Globus pallidus (tissue), 1 donor: ENCODE measurements at regions not wholly inside any gene's neighbourhood (a gene's known extent, or its start where the extent isn't known, plus 50 kb on each side); places are given as distances from the start of the nearest gene placed in this dataset.
"Not testable (repeated sequence)": the region's sequence is repeated elsewhere in the genome, so short reads cannot be mapped to it uniquely, and the experiment has no call there.

Experiments
- DNase-seq: peaks from one replicate; pipeline ENCODE4 v3.0.0-alpha.2; 2015; ENCODE audit warnings: low spot score

- DNase-seq: not testable (repeated sequence)
Measured at GRCh38 chr9:104195142-104195541, 101.0 kb downstream of the SMC2 start.

GRCh38 chr9:104200456-104200994 lies 106.4 kb downstream of the SMC2 start:
- DNase-seq: no peak

DNA sequence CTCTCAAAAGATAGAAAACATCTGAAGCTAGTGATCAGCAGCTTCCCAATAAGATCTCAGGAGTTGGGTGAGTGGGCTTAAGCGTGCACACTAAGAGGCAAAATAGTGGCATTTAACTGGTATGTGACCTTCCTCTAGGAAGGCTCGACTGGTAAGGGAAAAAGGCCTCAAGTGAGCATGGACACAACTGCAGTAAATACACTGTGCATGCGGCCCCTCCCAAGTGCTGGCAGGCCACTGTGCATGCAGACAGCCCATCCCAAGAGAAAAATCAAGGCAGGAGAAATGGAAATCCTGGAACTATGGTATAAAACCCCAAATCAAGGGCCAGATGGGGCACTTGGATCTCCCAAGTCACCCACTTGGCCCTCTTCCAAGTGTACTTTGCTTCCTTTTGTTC lies 112.7 kb downstream of the SMC2 start:
- no peak for DNase-seq

DNA sequence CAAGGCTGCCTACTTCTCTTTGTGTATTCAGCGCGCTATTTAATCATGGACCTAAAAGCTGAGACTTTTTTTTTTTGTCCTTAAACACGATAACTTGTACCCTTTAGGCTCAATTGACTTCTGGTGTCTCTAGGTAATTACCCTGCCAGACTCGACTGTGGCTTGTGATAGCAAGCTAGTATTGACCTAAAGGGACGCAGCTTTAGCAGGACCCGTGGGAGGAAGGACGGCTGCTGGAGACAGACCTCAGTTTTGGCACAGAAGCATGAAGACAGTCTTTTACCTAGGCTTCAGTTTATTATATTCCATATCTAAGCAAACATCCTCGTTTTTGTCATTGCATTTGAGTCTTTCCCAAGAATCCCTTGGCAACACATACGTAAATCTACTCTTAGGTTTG lies 115.3 kb downstream of the SMC2 start:
- no peak for DNase-seq

GRCh38 chr9:104227108-104227507 lies 133.0 kb downstream of the SMC2 start:
- DNase-seq: no peak

DNA sequence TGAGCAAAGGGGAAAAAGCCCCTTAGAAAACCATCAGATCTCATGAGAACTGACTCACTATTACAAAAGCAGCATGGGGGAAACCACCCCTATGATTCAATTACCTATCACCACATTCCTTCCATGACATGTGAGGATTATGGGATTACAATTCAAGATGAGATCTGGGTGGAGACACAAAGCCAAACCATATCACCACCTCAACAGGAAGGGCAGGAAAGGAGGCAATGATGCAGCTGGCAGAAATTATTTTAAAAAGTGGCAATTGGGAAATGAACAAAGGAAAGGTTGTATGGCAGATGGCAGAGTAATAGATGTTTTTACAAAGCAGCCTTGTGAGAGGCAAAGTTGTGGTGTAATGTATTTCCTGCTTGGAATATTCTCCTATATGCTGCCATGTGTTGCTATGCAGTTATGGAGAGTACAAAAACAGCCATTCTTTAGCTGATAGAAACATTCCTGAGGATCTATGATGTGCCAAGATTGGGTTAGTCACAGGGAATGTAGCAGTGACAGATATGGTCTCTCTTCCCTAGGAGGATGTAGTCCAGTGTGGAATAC lies 138.8 kb downstream of the SMC2 start:
- DNase-seq: no peak

DNA sequence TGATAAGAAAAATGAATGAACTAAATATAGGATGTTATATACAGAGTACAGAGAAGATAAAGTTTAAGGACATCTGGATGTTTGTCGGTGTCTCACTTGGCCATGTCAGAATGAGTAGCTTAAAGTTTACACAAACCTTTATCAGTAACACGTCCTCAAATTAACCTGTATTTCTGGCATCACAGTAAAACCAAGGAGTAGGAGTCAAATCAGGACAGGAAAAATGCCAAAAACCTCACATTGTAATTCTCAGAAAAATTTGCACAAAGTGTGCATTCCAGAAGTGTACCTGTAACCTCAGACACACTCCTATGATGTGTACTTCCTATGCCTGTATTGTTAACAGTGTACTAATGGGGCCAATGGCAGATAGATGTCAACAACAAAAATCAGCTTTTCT lies 139.3 kb downstream of the SMC2 start:
- no peak for DNase-seq

GRCh38 chr9:104234632-104235337 lies 140.7 kb downstream of the SMC2 start:
- not testable (repeated sequence) for DNase-seq

GRCh38 chr9:104235347-104236120 lies 141.4 kb downstream of the SMC2 start:
- DNase-seq: not testable (repeated sequence)

DNA sequence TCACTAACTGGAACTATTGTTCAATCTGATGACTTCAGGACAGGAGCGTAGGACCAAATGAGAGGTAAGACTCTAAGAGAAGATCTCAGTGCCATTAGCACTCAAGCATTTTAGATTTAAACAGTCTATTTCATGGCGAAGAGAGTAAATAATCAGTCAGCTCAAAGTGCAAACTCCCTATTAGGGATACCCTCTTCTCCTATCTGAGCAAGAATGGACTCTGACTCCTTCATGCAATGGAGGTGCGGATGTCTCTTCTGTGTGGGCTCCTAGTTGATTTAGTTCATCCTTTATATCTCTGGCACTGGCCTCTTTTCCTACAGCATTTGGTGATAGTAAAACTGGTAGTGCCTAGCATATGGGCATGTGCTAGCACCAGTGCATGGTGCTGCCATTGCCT lies 144.6 kb downstream of the SMC2 start:
- no peak for DNase-seq

- no peak for DNase-seq
Measured at GRCh38 chr9:104240890-104241289, 146.8 kb downstream of the SMC2 start.

- DNase-seq: no peak
Measured at GRCh38 chr9:104245925-104246324, 151.8 kb downstream of the SMC2 start.

DNA sequence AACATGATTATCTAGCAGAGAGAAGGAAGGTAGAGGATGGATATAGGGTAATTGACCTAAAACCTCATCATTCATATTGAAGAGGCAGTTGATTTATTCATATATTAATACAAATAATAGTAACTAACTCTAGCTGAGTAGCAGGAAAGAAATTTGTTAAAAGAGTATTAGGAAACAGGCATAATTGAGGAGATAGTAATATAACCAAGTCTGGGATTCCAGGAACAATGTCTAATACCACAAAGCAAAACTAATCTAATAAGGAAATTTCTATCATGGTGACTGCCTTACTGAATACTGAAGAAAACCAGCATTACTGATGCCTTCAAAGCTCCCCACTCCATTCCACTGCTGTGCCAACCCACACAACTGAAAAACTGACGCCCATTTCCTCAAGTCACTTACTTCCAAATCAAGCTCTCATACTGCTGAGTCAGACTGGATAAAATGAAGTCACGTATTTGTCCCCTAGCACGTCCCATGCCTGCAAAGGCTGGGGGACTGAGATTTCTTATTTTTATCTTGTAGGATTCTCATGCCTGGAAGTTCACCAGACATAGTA lies 153.9 kb downstream of the SMC2 start:
- DNase-seq: no peak

DNA sequence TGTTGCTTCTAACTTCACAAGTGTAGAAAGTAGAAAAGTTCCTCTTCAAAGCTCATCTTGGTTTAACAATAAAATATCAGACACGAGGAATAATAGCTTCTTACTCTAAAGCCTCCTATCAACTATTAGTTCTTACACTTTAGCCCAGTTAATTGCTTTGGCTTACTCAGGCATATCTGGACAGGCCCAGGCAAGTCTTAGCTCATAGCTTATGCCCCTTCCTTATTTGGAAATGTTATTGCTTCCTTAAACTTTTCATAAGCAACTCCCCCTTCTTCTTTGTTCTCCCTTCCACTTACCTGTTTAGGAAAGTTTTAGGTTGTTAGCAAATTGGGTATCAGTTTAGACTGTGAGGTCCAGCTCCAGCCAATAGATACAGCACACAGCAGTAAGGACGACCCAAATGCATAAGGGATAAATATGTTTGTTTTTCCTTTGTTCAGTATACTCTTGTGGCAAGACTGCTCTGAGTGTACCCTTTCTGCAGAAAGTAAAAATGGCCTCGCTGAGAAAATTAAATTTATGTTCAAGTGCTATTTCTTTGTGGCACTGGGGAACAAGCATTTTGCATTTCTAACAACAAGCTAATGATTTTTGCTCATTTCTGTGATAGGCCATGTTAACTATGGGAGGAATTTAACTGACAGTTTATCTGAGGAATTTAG lies 162.1 kb downstream of the SMC2 start:
- no peak for DNase-seq

DNA sequence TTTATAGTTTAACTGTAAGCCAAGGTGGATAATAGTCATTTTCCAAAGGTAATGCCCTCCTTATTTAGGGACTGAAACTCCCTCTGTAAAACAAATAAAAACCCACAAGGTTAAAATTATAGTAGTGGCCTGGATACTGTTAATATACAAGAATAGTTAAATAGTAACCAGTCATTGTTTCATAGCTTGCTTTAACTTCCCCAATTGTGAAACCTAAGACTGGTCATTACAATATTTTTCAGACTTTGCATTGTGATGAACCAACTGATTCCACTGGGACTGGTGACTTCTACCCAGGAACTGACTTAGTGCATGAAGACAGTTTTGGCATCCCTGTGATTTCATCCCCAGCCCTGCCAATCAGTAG lies 162.6 kb downstream of the SMC2 start:
- no peak for DNase-seq

DNA sequence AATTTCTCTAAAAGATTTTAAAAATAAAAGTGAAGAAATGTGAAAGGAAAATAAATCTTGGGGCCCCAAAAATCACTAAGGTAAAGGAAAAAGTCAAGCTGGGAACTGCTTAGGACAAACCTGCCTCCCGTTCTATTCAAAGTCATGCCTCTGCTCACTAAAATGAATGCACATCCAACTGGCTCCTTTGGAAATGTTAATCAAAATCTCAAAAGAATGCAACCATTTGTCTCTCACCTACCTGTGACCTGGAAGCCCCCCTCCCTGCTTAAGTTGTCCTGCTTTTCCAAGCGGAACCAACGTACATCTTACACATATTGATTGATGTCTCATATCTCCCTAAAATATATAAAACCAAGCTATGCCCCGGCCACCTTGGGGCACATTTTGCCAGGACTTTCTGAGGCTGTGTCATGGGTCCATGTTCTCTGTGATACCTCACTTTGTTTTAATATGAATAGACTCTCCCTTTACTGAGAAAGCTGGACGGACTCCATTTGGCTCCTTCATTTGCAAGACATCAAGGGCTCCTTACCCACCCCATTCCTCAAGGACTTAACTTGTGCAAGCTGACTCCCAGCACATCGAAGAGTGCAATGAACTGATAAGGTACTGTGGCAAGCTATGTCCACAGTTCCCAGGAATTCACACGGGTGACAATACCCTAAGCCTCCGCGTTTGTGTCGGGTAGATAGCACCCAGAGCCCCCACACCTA lies 164.3 kb downstream of the SMC2 start:
- no peak for DNase-seq

DNA sequence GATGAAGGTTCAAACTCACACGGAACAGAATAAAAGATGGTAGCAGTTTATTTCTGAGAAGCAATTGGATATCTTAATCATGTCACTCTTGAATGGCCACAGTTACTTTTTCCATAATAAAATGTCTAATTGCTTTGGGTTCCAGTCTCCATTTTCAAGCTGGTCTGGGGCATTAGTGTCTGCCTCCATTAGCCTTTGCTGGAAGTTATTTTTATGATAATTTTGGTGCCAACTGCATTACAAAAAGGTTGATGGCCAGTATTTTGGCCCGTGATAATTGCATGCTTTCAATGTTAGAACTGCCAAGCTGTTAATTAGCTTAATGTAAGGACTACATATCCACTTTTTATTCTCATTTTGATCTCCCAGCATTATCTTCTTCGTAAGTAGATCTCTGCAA lies 165.9 kb downstream of the SMC2 start:
- no peak for DNase-seq

DNA sequence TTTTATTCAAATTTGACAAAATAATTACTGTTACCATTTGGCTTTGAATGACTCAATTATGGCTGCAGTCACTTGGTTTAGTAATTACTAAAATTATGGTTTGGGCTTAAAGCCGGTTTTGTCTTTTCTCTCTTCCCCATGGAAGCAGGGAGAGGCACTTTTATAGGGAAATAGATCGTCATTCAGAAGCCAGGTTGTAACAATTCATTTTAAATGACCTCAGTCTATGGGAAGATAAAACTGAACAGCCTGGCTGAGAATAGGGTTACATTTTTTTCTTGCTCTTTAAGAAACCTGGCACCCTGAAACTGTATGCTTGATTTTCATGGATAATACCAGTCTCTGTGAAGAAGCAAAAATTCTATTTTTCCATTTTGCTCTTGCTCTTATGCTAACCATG lies 169.8 kb downstream of the SMC2 start:
- no peak for DNase-seq

DNA sequence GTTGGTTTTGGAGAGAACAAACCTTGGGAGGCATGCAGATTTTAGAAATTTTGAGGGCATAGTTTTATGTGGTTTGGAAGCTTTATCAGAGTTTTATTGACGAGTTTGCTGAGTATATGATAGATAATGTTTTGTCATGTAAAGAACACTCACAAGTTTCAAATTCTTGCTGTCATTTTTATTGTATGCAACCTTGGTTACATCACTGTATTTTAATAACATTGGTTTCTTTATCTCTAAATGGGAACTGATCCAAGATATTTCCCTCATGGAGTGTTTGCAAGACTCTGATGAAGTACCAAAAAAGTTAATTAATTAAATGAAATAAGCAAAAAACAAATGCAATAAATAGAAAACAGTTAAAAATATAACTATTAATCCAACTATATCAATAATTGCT lies 170.3 kb downstream of the SMC2 start:
- DNase-seq: no peak

DNA sequence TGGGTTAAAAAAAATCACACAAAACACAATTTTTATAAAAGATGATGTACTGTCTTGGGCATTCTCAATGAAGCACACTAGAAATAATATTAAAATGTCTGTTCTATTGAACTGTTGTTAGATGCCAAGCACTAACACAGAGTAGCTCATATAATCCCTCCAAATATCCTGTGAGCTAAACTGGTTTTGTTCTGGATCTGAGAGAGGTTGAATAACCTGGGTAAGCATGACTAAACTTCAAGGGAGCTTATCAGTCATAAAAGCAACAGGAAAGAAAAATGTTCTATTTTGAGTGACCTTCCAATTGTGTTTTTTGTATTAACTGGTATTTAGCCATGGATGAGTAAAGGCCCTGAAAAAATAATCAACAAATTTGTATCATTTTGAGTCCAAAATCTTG lies 175.3 kb downstream of the SMC2 start:
- no peak for DNase-seq
